Fibroblast of lung (primary cell): ENCODE measurements at regions not wholly inside any gene's neighbourhood (a gene's known extent, or its start where the extent isn't known, plus 50 kb on each side); places are given as distances from the start of the nearest gene placed in this dataset.

Experiments used
- DNase-seq, 2 donors: peaks; one replicate each; pipeline versions ENCODE4 v3.0.0 to v3.0.0-alpha.2; 2010; ENCODE audit warnings: low read depth in 2 of 2
- H2AFZ ChIP-seq: 2 replicates; pipeline ENCODE4 v1.5.1; 2012; ENCODE audit warnings: low read length, control low read depth, inconsistent platforms
- H3K27ac ChIP-seq: 2 replicates; pipeline ENCODE4 v1.5.1; 2011; ENCODE audit warnings: low read length, control low read depth; ENCODE audit not compliant: insufficient read depth
- H3K27me3 ChIP-seq: 2 replicates; pipeline ENCODE4 v1.5.1; 2011; ENCODE audit warnings: mild to moderate bottlenecking, low read length; ENCODE audit not compliant: control insufficient read depth, insufficient read depth
- H3K36me3 ChIP-seq: 2 replicates; pipeline ENCODE4 v1.5.1; 2011; ENCODE audit warnings: low read length; ENCODE audit not compliant: control insufficient read depth, insufficient read depth
- H3K4me1 ChIP-seq: 2 replicates; pipeline ENCODE4 v1.5.1; 2011; ENCODE audit warnings: low read length; ENCODE audit not compliant: control insufficient read depth, insufficient read depth; ENCODE audit errors: extremely low read depth
- H3K4me2 ChIP-seq: 2 replicates; pipeline ENCODE4 v1.5.1; 2011; ENCODE audit warnings: low read length, control low read depth; ENCODE audit not compliant: insufficient read depth; ENCODE audit errors: extremely low read depth
- H3K4me3 ChIP-seq, 4 experiments: fragments of 200-600 bp in 1 of 4; sonication (generic) in 1 of 4; replicated peaks in 1 of 4; 2 replicates each; pipeline ENCODE4 v1.5.1; 2011 to 2016; ENCODE audit warnings: low read length in 4 of 4, low read depth in 3 of 4, mild to moderate bottlenecking in 3 of 4, control low read depth in 2 of 4, inconsistent platforms in 1 of 4, mixed read lengths in 1 of 4; ENCODE audit not compliant: insufficient read depth in 1 of 4; ENCODE audit errors: control extremely low read depth in 1 of 4
- H3K79me2 ChIP-seq: 2 replicates; pipeline ENCODE4 v1.5.1; 2012; ENCODE audit warnings: mild to moderate bottlenecking, low read length, inconsistent platforms; ENCODE audit not compliant: control insufficient read depth, insufficient read depth
- H3K9ac ChIP-seq: 2 replicates; pipeline ENCODE4 v1.5.1; 2011; ENCODE audit warnings: mild to moderate bottlenecking, low read length, control low read depth; ENCODE audit not compliant: insufficient read depth
- H3K9me3 ChIP-seq: 2 replicates; pipeline ENCODE4 v1.5.1; 2012; ENCODE audit warnings: low read depth, low read length; ENCODE audit not compliant: control insufficient read depth, insufficient read depth
- H4K20me1 ChIP-seq: 2 replicates; pipeline ENCODE4 v1.5.1; 2011; ENCODE audit warnings: low read length; ENCODE audit not compliant: control insufficient read depth, insufficient read depth; ENCODE audit errors: extremely low read depth
- EZH2 ChIP-seq: IDR thresholded peaks from 2 replicates; pipeline ENCODE4 v1.5.1; 2012; ENCODE audit warnings: low read length, control low read depth, mild to moderate bottlenecking; ENCODE audit errors: missing control alignments
- TF ChIP-seq, protein P1 (sequence below), 2 donors: IDR thresholded peaks in 1 of 2; conservative IDR thresholded peaks in 1 of 2; 1 replicate in 1 of 2; 2 replicates in 1 of 2; pipeline ENCODE4 v1.5.1; 2011 to 2012; ENCODE audit warnings: low read length in 2 of 2, control low read depth in 1 of 2, inconsistent platforms in 1 of 2, low read depth in 1 of 2, mild to moderate bottlenecking in 1 of 2

DNA sequence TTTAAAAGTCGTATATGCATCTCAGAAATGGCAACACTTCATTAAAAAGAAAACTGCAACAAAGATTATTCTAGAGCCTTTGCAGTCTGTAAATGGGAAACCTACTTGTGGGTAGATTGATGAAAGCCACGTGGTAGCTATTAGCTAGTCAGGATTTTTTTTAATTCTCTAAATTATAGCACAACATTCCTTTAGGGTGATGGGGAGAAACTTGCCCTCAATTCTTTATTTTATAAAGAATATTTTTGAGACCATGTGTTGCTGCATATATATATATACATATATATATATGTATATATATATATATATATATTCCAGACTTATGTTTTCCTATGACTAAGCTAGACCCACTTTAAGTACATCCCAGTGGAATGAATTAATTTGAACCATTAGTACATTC lies 118.0 kb downstream of the PPP1R3A start:
- no peak overlapping the region for H3K4me2 ChIP-seq
- TF ChIP-seq, protein P1, sequence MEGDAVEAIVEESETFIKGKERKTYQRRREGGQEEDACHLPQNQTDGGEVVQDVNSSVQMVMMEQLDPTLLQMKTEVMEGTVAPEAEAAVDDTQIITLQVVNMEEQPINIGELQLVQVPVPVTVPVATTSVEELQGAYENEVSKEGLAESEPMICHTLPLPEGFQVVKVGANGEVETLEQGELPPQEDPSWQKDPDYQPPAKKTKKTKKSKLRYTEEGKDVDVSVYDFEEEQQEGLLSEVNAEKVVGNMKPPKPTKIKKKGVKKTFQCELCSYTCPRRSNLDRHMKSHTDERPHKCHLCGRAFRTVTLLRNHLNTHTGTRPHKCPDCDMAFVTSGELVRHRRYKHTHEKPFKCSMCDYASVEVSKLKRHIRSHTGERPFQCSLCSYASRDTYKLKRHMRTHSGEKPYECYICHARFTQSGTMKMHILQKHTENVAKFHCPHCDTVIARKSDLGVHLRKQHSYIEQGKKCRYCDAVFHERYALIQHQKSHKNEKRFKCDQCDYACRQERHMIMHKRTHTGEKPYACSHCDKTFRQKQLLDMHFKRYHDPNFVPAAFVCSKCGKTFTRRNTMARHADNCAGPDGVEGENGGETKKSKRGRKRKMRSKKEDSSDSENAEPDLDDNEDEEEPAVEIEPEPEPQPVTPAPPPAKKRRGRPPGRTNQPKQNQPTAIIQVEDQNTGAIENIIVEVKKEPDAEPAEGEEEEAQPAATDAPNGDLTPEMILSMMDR (conservative IDR thresholded peaks at IDR 0.05 in 1 of 2, IDR thresholded peaks at IDR 0.05 in 1 of 2; ENCODE audit: low read depth in 1 of 2, low read length in 2 of 2): no peak
- TF ChIP-seq EZH2: no peak
- H3K27me3 ChIP-seq: no peaks in the 10 kb centered on the region
- H3K9ac ChIP-seq: no peak overlapping the region
- DNase-seq: no peak
- H3K27ac ChIP-seq: no peak overlapping the region
- H4K20me1 ChIP-seq: no peaks in the 10 kb centered on the region
- no peaks in the 10 kb centered on the region for H3K79me2 ChIP-seq
- H3K4me3 ChIP-seq: no peak overlapping the region
- H2AFZ ChIP-seq: no peak overlapping the region
- no peaks in the 10 kb centered on the region for H3K36me3 ChIP-seq
- no peaks in the 10 kb centered on the region for H3K9me3 ChIP-seq
- H3K4me1 ChIP-seq: no peaks in the 10 kb centered on the region

DNA sequence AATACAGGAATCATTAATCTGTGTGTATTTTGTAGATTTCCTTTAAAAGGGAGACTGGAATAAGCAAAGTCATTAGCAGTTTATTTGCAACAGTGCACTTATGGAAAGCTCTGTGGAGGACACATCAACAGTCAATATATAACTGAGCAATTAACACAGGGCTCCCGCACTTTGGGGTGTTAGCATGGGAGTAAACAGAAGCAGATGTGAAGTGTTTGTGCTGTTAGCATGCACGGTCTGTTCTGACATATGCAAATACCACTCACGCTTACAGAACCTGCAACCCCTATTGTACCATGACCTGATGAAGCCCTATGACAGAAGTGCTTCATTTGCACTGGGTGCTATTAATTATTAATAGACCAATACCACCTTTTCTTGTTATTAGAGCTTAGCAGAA lies 118.9 kb downstream of the PPP1R3A start:
- Histone ChIP-seq H3K36me3 (no peaks in the 10 kb centered on the region), H3K4me2 (no peak overlapping the region), H3K9ac (no peak overlapping the region), H3K9me3 (no peaks in the 10 kb centered on the region), H4K20me1 (no peaks in the 10 kb centered on the region), H3K4me3 (no peak overlapping the region), H3K27ac (no peak overlapping the region), H3K27me3 (no peaks in the 10 kb centered on the region), H3K4me1 (no peaks in the 10 kb centered on the region), H2AFZ (no peak overlapping the region), H3K79me2 (no peaks in the 10 kb centered on the region)
- TF ChIP-seq, protein P1 (conservative IDR thresholded peaks at IDR 0.05 in 1 of 2, IDR thresholded peaks at IDR 0.05 in 1 of 2; ENCODE audit: low read depth in 1 of 2, low read length in 2 of 2): no peak
- TF ChIP-seq EZH2: no peak
- DNase-seq: no peak

DNA sequence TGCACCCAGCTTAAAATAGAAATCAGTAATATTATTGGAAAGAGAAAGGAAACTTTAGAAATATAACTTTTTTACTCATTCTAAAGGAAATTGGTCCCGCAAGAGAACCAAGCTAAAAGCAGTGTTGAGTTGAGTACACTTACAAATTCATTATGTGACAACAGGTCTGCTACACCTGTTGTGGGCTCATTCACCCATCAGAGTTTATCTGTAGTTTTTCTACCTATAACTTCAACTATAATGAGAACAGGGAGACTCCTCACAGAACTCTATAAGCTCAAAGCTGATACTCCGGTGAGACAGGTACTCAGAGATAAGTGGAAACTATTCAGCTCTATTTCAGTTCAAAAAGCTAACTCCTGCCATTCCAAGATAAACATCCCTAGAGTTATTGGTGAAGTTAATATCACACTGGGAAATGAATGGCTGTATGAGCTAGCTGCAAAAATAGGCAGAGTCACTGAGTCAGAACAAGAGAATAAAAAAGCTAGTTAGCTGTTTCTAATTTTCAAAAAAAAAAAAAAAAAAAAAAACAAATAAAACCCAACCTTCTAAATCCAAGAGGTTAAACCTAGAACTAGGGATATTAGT lies 121.3 kb downstream of the PPP1R3A start:
- H2AFZ ChIP-seq: no peak overlapping the region
- no peak overlapping the region for H3K9ac ChIP-seq
- H3K4me2 ChIP-seq: no peak overlapping the region
- no peaks in the 10 kb centered on the region for H4K20me1 ChIP-seq
- H3K27ac ChIP-seq: no peak overlapping the region
- no peaks in the 10 kb centered on the region for H3K27me3 ChIP-seq
- no peaks in the 10 kb centered on the region for H3K9me3 ChIP-seq
- no peak for TF ChIP-seq EZH2
- TF ChIP-seq, protein P1 (conservative IDR thresholded peaks at IDR 0.05 in 1 of 2, IDR thresholded peaks at IDR 0.05 in 1 of 2; ENCODE audit: low read depth in 1 of 2, low read length in 2 of 2): no peak
- H3K79me2 ChIP-seq: no peaks in the 10 kb centered on the region
- no peaks in the 10 kb centered on the region for H3K36me3 ChIP-seq
- no peak overlapping the region for H3K4me3 ChIP-seq
- H3K4me1 ChIP-seq: no peaks in the 10 kb centered on the region
- peak in 1 of 2 donors; percentile 25 for DNase-seq
